ENCODE measurements at regions not wholly inside any gene's neighbourhood (a gene's known extent, or its start where the extent isn't known, plus 50 kb on each side); places are given as distances from the start of the nearest gene placed in this dataset.

- TF ChIP-seq, protein P1, sequence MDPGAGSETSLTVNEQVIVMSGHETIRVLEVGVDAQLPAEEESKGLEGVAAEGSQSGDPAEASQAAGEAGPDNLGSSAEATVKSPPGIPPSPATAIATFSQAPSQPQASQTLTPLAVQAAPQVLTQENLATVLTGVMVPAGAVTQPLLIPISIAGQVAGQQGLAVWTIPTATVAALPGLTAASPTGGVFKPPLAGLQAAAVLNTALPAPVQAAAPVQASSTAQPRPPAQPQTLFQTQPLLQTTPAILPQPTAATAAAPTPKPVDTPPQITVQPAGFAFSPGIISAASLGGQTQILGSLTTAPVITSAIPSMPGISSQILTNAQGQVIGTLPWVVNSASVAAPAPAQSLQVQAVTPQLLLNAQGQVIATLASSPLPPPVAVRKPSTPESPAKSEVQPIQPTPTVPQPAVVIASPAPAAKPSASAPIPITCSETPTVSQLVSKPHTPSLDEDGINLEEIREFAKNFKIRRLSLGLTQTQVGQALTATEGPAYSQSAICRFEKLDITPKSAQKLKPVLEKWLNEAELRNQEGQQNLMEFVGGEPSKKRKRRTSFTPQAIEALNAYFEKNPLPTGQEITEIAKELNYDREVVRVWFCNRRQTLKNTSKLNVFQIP (CRISPR knock-in tag; IDR thresholded peaks at IDR 0.05; ENCODE audit: borderline replicate concordance, low read depth): no peak
- TF ChIP-seq ZNF8 (CRISPR knock-in tag; IDR thresholded peaks at IDR 0.05) (no peak), RARB (CRISPR knock-in tag; IDR thresholded peaks at IDR 0.05) (no peak), TOX (CRISPR knock-in tag; IDR thresholded peaks at IDR 0.05; ENCODE audit: borderline replicate concordance) (no peak), ZFP30 (CRISPR knock-in tag; IDR thresholded peaks at IDR 0.05) (no peak), TCF4 (CRISPR knock-in tag; IDR thresholded peaks at IDR 0.05; ENCODE audit: borderline replicate concordance) (no peak), ZFP3 (CRISPR knock-in tag; IDR thresholded peaks at IDR 0.05) (no peak), TSHZ2 (CRISPR knock-in tag; IDR thresholded peaks at IDR 0.05) (no peak), ZC3H10 (CRISPR knock-in tag; IDR thresholded peaks at IDR 0.05) (no peak)
- TF ChIP-seq, protein P2, sequence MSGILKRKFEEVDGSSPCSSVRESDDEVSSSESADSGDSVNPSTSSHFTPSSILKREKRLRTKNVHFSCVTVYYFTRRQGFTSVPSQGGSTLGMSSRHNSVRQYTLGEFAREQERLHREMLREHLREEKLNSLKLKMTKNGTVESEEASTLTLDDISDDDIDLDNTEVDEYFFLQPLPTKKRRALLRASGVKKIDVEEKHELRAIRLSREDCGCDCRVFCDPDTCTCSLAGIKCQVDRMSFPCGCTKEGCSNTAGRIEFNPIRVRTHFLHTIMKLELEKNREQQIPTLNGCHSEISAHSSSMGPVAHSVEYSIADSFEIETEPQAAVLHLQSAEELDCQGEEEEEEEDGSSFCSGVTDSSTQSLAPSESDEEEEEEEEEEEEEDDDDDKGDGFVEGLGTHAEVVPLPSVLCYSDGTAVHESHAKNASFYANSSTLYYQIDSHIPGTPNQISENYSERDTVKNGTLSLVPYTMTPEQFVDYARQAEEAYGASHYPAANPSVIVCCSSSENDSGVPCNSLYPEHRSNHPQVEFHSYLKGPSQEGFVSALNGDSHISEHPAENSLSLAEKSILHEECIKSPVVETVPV (CRISPR knock-in tag; IDR thresholded peaks at IDR 0.05): no peak
Observed at GRCh38 chr3:5756443-5756842, 568.9 kb downstream of the EDEM1 start.
